Activated naive CD4-positive, alpha-beta T cell treated with anti-CD3 and anti-CD28 coated beads, Interleukin-2, amount 10 ng/mL, durations not matched to agents 7 days and 5 days (primary cell): ENCODE measurements at regions not wholly inside any gene's neighbourhood (a gene's known extent, or its start where the extent isn't known, plus 50 kb on each side); places are given as distances from the start of the nearest gene placed in this dataset.

Experiments
- CTCF ChIA-PET: fragments of 350-600 bp; sonication (Branson Sonifier 250); formaldehyde crosslinking; loops from one replicate; lab custom pipeline; 2021; ENCODE audit warnings: antibody characterized with exemption; lab: Charles Lee
- DNase-seq: peaks from one replicate; pipeline ENCODE4 v3.0.0-alpha.2; 2020
- H3K27ac Mint-ChIP-seq: one replicate; pipeline ENCODE4 v1.8.0; 2021; ENCODE audit warnings: mild to moderate bottlenecking, moderate library complexity, mixed read lengths
- H3K27me3 Mint-ChIP-seq: one replicate; pipeline ENCODE4 v1.8.0; 2021; ENCODE audit warnings: mild to moderate bottlenecking, mixed read lengths
- H3K36me3 Mint-ChIP-seq: one replicate; pipeline ENCODE4 v1.8.0; 2021; ENCODE audit warnings: mixed read lengths
- H3K4me1 Mint-ChIP-seq: one replicate; pipeline ENCODE4 v1.8.0; 2021; ENCODE audit warnings: mixed read lengths
- H3K4me3 Mint-ChIP-seq: one replicate; pipeline ENCODE4 v1.8.0; 2021; ENCODE audit warnings: mild to moderate bottlenecking, moderate library complexity, mixed read lengths
- H3K9me3 Mint-ChIP-seq: one replicate; pipeline ENCODE4 v1.8.0; 2021; ENCODE audit warnings: mixed read lengths

- Mint-ChIP-seq H3K4me1 (no peaks in the 10 kb centered on the region), H3K27ac (no peak overlapping the region), H3K9me3 (no peaks in the 10 kb centered on the region), H3K27me3 (peaks cover 18% of the 10 kb centered on the region), H3K4me3 (no peak overlapping the region), H3K36me3 (no peaks in the 10 kb centered on the region)
- DNase-seq: no peak
- CTCF ChIA-PET: interaction anchor here (1.6 kb wide), 1 partner anchor 26 kb away, joined by 4 read pairs; no protein-coding TSS in a partner anchor
These were observed 129.8 kb upstream of the RAB6C start for GRCh38 chr2:129849559-129850160.

- Mint-ChIP-seq H3K4me3 (no peak overlapping the region), H3K9me3 (no peaks in the 10 kb centered on the region), H3K27me3 (peaks cover 13% of the 10 kb centered on the region), H3K4me1 (no peaks in the 10 kb centered on the region), H3K27ac (no peak overlapping the region), H3K36me3 (no peaks in the 10 kb centered on the region)
- CTCF ChIA-PET: no interaction called here
- no peak for DNase-seq
These were observed 122.3 kb upstream of the RAB6C start for GRCh38 chr2:129857200-129857599.

GRCh38 chr2:129859175-129859574, 120.3 kb upstream of the RAB6C start:
- no peaks in the 10 kb centered on the region for H3K9me3 Mint-ChIP-seq

GRCh38 chr2:129860088-129860487, 119.4 kb upstream of the RAB6C start:
- DNase-seq: no peak
- no peak overlapping the region for H3K4me3 Mint-ChIP-seq
- no peaks in the 10 kb centered on the region for H3K4me1 Mint-ChIP-seq
- no peaks in the 10 kb centered on the region for H3K36me3 Mint-ChIP-seq
- no peaks in the 10 kb centered on the region for H3K9me3 Mint-ChIP-seq
- CTCF ChIA-PET: no interaction called here
- peaks cover 6% of the 10 kb centered on the region for H3K27me3 Mint-ChIP-seq
- H3K27ac Mint-ChIP-seq: no peak overlapping the region

More at GRCh38 chr2:129859175-129859574, 120.3 kb upstream of the RAB6C start:
- no peak overlapping the region for H3K27ac Mint-ChIP-seq
- CTCF ChIA-PET: no interaction called here
- no peak for DNase-seq
- H3K36me3 Mint-ChIP-seq: no peaks in the 10 kb centered on the region
- H3K27me3 Mint-ChIP-seq: peaks cover 6% of the 10 kb centered on the region
- H3K4me3 Mint-ChIP-seq: no peak overlapping the region
- no peaks in the 10 kb centered on the region for H3K4me1 Mint-ChIP-seq

GRCh38 chr2:129861666-129862288, 117.7 kb upstream of the RAB6C start:
- no peaks in the 10 kb centered on the region for H3K4me1 Mint-ChIP-seq
- peaks cover 6% of the 10 kb centered on the region for H3K27me3 Mint-ChIP-seq
- H3K27ac Mint-ChIP-seq: no peak overlapping the region
- H3K36me3 Mint-ChIP-seq: no peaks in the 10 kb centered on the region
- CTCF ChIA-PET: no interaction called here
- no peak overlapping the region for H3K4me3 Mint-ChIP-seq
- H3K9me3 Mint-ChIP-seq: no peaks in the 10 kb centered on the region
- no peak for DNase-seq

- no peak overlapping the region for H3K27ac Mint-ChIP-seq
- H3K36me3 Mint-ChIP-seq: no peaks in the 10 kb centered on the region
- no peak overlapping the region for H3K4me3 Mint-ChIP-seq
- no peaks in the 10 kb centered on the region for H3K9me3 Mint-ChIP-seq
- CTCF ChIA-PET: no interaction called here
- peaks cover under 1% of the 10 kb centered on the region for H3K27me3 Mint-ChIP-seq
- no peak for DNase-seq
- no peaks in the 10 kb centered on the region for H3K4me1 Mint-ChIP-seq
These were observed 116.8 kb upstream of the RAB6C start for GRCh38 chr2:129862668-129863067.

GRCh38 chr2:129863350-129863749, 116.1 kb upstream of the RAB6C start:
- H3K27me3 Mint-ChIP-seq: no peaks in the 10 kb centered on the region
- CTCF ChIA-PET: no interaction called here
- no peaks in the 10 kb centered on the region for H3K9me3 Mint-ChIP-seq
- H3K27ac Mint-ChIP-seq: no peak overlapping the region
- H3K4me3 Mint-ChIP-seq: no peak overlapping the region
- H3K4me1 Mint-ChIP-seq: no peaks in the 10 kb centered on the region
- DNase-seq: no peak
- no peaks in the 10 kb centered on the region for H3K36me3 Mint-ChIP-seq

- DNase-seq: no peak
- H3K4me1 Mint-ChIP-seq: no peaks in the 10 kb centered on the region
- no peak overlapping the region for H3K4me3 Mint-ChIP-seq
- H3K27ac Mint-ChIP-seq: no peak overlapping the region
- CTCF ChIA-PET: no interaction called here
- H3K9me3 Mint-ChIP-seq: no peaks in the 10 kb centered on the region
- H3K36me3 Mint-ChIP-seq: no peaks in the 10 kb centered on the region
- no peaks in the 10 kb centered on the region for H3K27me3 Mint-ChIP-seq
These were observed 114.7 kb upstream of the RAB6C start for GRCh38 chr2:129864719-129865118.

- CTCF ChIA-PET: interaction anchor here (1.1 kb wide), 1 partner anchor 11 kb away, joined by 4 read pairs; no protein-coding TSS in a partner anchor
- no peaks in the 10 kb centered on the region for H3K4me1 Mint-ChIP-seq
- H3K4me3 Mint-ChIP-seq: no peak overlapping the region
- no peaks in the 10 kb centered on the region for H3K9me3 Mint-ChIP-seq
- H3K27ac Mint-ChIP-seq: no peak overlapping the region
- H3K36me3 Mint-ChIP-seq: no peaks in the 10 kb centered on the region
- DNase-seq: no peak
- H3K27me3 Mint-ChIP-seq: no peaks in the 10 kb centered on the region
These were observed 113.5 kb upstream of the RAB6C start for GRCh38 chr2:129865976-129866375.

- Mint-ChIP-seq H3K4me1 (no peaks in the 10 kb centered on the region), H3K4me3 (no peak overlapping the region), H3K27ac (no peak overlapping the region), H3K27me3 (no peaks in the 10 kb centered on the region), H3K9me3 (no peaks in the 10 kb centered on the region), H3K36me3 (no peaks in the 10 kb centered on the region)
- CTCF ChIA-PET: interaction anchor here (1.1 kb wide), 1 partner anchor 12 kb away, joined by 4 read pairs; no protein-coding TSS in a partner anchor
- no peak for DNase-seq
These were observed 113.1 kb upstream of the RAB6C start for GRCh38 chr2:129866391-129866790.

- no peak overlapping the region for H3K27ac Mint-ChIP-seq
- no peaks in the 10 kb centered on the region for H3K4me1 Mint-ChIP-seq
- no peaks in the 10 kb centered on the region for H3K9me3 Mint-ChIP-seq
- DNase-seq: no peak
- H3K36me3 Mint-ChIP-seq: no peaks in the 10 kb centered on the region
- CTCF ChIA-PET: no interaction called here
- no peaks in the 10 kb centered on the region for H3K27me3 Mint-ChIP-seq
- H3K4me3 Mint-ChIP-seq: no peak overlapping the region
These were observed 111.3 kb upstream of the RAB6C start for GRCh38 chr2:129868151-129868550.

GRCh38 chr2:129870685-129871241, 108.7 kb upstream of the RAB6C start:
- no peak overlapping the region for H3K4me3 Mint-ChIP-seq
- H3K27me3 Mint-ChIP-seq: no peaks in the 10 kb centered on the region
- no peak for DNase-seq
- no peak overlapping the region for H3K27ac Mint-ChIP-seq
- CTCF ChIA-PET: no interaction called here
- no peaks in the 10 kb centered on the region for H3K4me1 Mint-ChIP-seq
- no peaks in the 10 kb centered on the region for H3K9me3 Mint-ChIP-seq
- no peaks in the 10 kb centered on the region for H3K36me3 Mint-ChIP-seq

- Mint-ChIP-seq H3K27ac (no peak overlapping the region), H3K4me3 (no peak overlapping the region), H3K4me1 (peaks cover 11% of the 10 kb centered on the region), H3K9me3 (no peaks in the 10 kb centered on the region), H3K27me3 (peaks cover 4% of the 10 kb centered on the region), H3K36me3 (no peaks in the 10 kb centered on the region)
- CTCF ChIA-PET: no interaction called here
- DNase-seq: no peak
These were observed 107.0 kb upstream of the RAB6C start for GRCh38 chr2:129872446-129872845.

GRCh38 chr2:129876541-129876940, 102.9 kb upstream of the RAB6C start:
- Mint-ChIP-seq H3K4me1 (peaks cover 11% of the 10 kb centered on the region), H3K4me3 (peak overlapping the region; percentile 90), H3K9me3 (no peaks in the 10 kb centered on the region), H3K27me3 (peaks cover 4% of the 10 kb centered on the region), H3K36me3 (no peaks in the 10 kb centered on the region), H3K27ac (no peak overlapping the region)
- CTCF ChIA-PET: no interaction called here
- no peak for DNase-seq

GRCh38 chr2:129877289-129877741, 102.2 kb upstream of the RAB6C start:
- Mint-ChIP-seq H3K36me3 (no peaks in the 10 kb centered on the region), H3K27me3 (peaks cover 4% of the 10 kb centered on the region), H3K4me1 (peaks cover 11% of the 10 kb centered on the region), H3K9me3 (no peaks in the 10 kb centered on the region), H3K27ac (peak overlapping the region; percentile 87), H3K4me3 (peak overlapping the region; percentile 90)
- peak; percentile 90 for DNase-seq
- CTCF ChIA-PET: no interaction called here
